ENCODE measurements at regions not wholly inside any gene's neighbourhood (a gene's known extent, or its start where the extent isn't known, plus 50 kb on each side); places are given as distances from the start of the nearest gene placed in this dataset.

GRCh38 chr5:36447776-36448175 lies 146.1 kb upstream of the RANBP3L start:
- Histone ChIP-seq H2AFZ (ENCODE audit: control insufficient read depth, low read length) (no peak overlapping the region), H3K9me3 (ENCODE audit: control insufficient read depth, low read depth, low read length) (no peaks in the 10 kb centered on the region), H3K9me1 (ENCODE audit: control insufficient read depth, extremely low read depth, insufficient read depth, low read length) (no peaks in the 10 kb centered on the region), H3K36me3 (ENCODE audit: control insufficient read depth in 2 of 2, extremely low read depth in 1 of 2, insufficient read depth in 2 of 2, low read length in 2 of 2) (no peaks in the 10 kb centered on the region), H3K79me2 (ENCODE audit: control insufficient read depth, insufficient read depth, low read length) (no peaks in the 10 kb centered on the region), H3K4me1 (ENCODE audit: control insufficient read depth, extremely low read depth, insufficient read depth, low read length) (peaks cover 68% of the 10 kb centered on the region), H3K4me2 (ENCODE audit: control insufficient read depth, extremely low read depth, insufficient read depth, low read depth, low read length) (no peak overlapping the region), H3K27ac (ENCODE audit: control insufficient read depth, insufficient read depth, low read length) (no peak overlapping the region), H3K9ac (ENCODE audit: control insufficient read depth, extremely low read depth, insufficient read depth, low read length) (no peak overlapping the region), H3K27me3 (ENCODE audit: control insufficient read depth, extremely low read depth, insufficient read depth, low read length) (no peaks in the 10 kb centered on the region), H4K20me1 (ENCODE audit: control insufficient read depth, extremely low read depth, insufficient read depth, low read length) (no peaks in the 10 kb centered on the region), H3K4me3 (ENCODE audit: control insufficient read depth in 2 of 3, extremely low read depth in 1 of 3, insufficient read depth in 2 of 3, low read depth in 1 of 3, low read length in 3 of 3) (no peak overlapping the region)
- TF ChIP-seq, protein P1, sequence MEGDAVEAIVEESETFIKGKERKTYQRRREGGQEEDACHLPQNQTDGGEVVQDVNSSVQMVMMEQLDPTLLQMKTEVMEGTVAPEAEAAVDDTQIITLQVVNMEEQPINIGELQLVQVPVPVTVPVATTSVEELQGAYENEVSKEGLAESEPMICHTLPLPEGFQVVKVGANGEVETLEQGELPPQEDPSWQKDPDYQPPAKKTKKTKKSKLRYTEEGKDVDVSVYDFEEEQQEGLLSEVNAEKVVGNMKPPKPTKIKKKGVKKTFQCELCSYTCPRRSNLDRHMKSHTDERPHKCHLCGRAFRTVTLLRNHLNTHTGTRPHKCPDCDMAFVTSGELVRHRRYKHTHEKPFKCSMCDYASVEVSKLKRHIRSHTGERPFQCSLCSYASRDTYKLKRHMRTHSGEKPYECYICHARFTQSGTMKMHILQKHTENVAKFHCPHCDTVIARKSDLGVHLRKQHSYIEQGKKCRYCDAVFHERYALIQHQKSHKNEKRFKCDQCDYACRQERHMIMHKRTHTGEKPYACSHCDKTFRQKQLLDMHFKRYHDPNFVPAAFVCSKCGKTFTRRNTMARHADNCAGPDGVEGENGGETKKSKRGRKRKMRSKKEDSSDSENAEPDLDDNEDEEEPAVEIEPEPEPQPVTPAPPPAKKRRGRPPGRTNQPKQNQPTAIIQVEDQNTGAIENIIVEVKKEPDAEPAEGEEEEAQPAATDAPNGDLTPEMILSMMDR (optimal IDR thresholded peaks at IDR 0.05 in 1 of 3, IDR thresholded peaks at IDR 0.05 in 1 of 3, conservative IDR thresholded peaks at IDR 0.05 in 1 of 3; ENCODE audit: extremely low read depth in 1 of 3, insufficient read depth in 2 of 3, low read length in 3 of 3), result no peak
- no peak for TF ChIP-seq EZH2 (IDR thresholded peaks at IDR 0.05; ENCODE audit: low read length)
- peak; percentile 17 for FAIRE-seq
- dilution Hi-C loops (cut with MboI; ENCODE audit: extremely low pct_ligation_motif_present, low sequenced_read_pairs), result no loop called here
- DNase-seq (ENCODE audit: low read depth, low spot score), result no peak

- Histone ChIP-seq H3K9me1 (ENCODE audit: control insufficient read depth, extremely low read depth, insufficient read depth, low read length) (no peaks in the 10 kb centered on the region), H3K9ac (ENCODE audit: control insufficient read depth, extremely low read depth, insufficient read depth, low read length) (no peak overlapping the region), H4K20me1 (ENCODE audit: control insufficient read depth, extremely low read depth, insufficient read depth, low read length) (no peaks in the 10 kb centered on the region), H3K4me2 (ENCODE audit: control insufficient read depth, extremely low read depth, insufficient read depth, low read depth, low read length) (peak overlapping the region; percentile 23), H3K9me3 (ENCODE audit: control insufficient read depth, low read depth, low read length) (no peaks in the 10 kb centered on the region), H3K4me3 (ENCODE audit: control insufficient read depth in 2 of 3, extremely low read depth in 1 of 3, insufficient read depth in 2 of 3, low read depth in 1 of 3, low read length in 3 of 3) (no peak overlapping the region), H3K4me1 (ENCODE audit: control insufficient read depth, extremely low read depth, insufficient read depth, low read length) (peaks cover 63% of the 10 kb centered on the region), H3K27ac (ENCODE audit: control insufficient read depth, insufficient read depth, low read length) (peak overlapping the region; percentile 5), H3K27me3 (ENCODE audit: control insufficient read depth, extremely low read depth, insufficient read depth, low read length) (no peaks in the 10 kb centered on the region), H2AFZ (ENCODE audit: control insufficient read depth, low read length) (no peak overlapping the region), H3K79me2 (ENCODE audit: control insufficient read depth, insufficient read depth, low read length) (no peaks in the 10 kb centered on the region), H3K36me3 (ENCODE audit: control insufficient read depth in 2 of 2, extremely low read depth in 1 of 2, insufficient read depth in 2 of 2, low read length in 2 of 2) (no peaks in the 10 kb centered on the region)
- FAIRE-seq (peak; percentile 90), DNase-seq (ENCODE audit: low read depth, low spot score) (no peak)
- TF ChIP-seq, protein P1 (optimal IDR thresholded peaks at IDR 0.05 in 1 of 3, IDR thresholded peaks at IDR 0.05 in 1 of 3, conservative IDR thresholded peaks at IDR 0.05 in 1 of 3; ENCODE audit: extremely low read depth in 1 of 3, insufficient read depth in 2 of 3, low read length in 3 of 3), result no peak
- TF ChIP-seq EZH2 (IDR thresholded peaks at IDR 0.05; ENCODE audit: low read length), result no peak
- dilution Hi-C loops (cut with MboI; ENCODE audit: extremely low pct_ligation_motif_present, low sequenced_read_pairs), result no loop called here
These were observed 148.7 kb upstream of the RANBP3L start for GRCh38 chr5:36450229-36451014.

Data from keratinocyte (primary cell).